K562 (cell line): ENCODE measurements at regions not wholly inside any gene's neighbourhood (a gene's known extent, or its start where the extent isn't known, plus 50 kb on each side); places are given as distances from the start of the nearest gene placed in this dataset.

Experiments
- ATAC-seq: fragments of 200-7000 bp; cut with Tn5 transposase; 3 replicates; pipeline ENCODE4 v1.9.1; 2020; ENCODE audit warnings: moderate library complexity
- BruUV-seq: library from RNA; stranded (reverse); fragments of 400-500 nt; replicated peaks from 2 replicates; lab custom pipeline; 2021; lab: Mats Ljungman, UMichigan
- CTCF ChIA-PET: fragments of 300-600 bp; formaldehyde crosslinking; extraction: SDS; loops from one replicate; lab custom pipeline; 2021; ENCODE audit warnings: low intra/inter-chr PET ratio; lab: Yijun Ruan, JAX
- POLR2A ChIA-PET: fragments of 300-600, 350-650 bp; sonication (Branson Sonifier 250); formaldehyde crosslinking; extraction: SDS; loops from one replicate; lab custom pipeline; 2021; ENCODE audit warnings: antibody characterized with exemption, inconsistent platforms; lab: Yijun Ruan, JAX
- DNase-seq, 4 experiments: peaks; one replicate each; pipeline versions ENCODE4 v3.0.0 to v3.0.0-alpha.2; 2011 to 2018; ENCODE audit warnings: low spot score in 3 of 4, mixed read lengths in 3 of 4; ENCODE audit errors: extremely low read depth in 1 of 4
- FAIRE-seq: peaks from 2 replicates; lab custom pipeline; 2011; peaks lifted over from hg19 to GRCh38; lab: Jason Lieb, UNC
- H2AFZ ChIP-seq: 2 replicates; pipeline ENCODE4 v1.6.0; 2011; ENCODE audit warnings: low read depth, low read length, control low read depth, inconsistent platforms
- H3K27ac ChIP-seq: fragments of 200-600 bp; 3 replicates; pipeline ENCODE4 v1.8.0; 2011; ENCODE audit warnings: low read depth, mild to moderate bottlenecking, control low read depth, inconsistent platforms, low read length, moderate library complexity, mixed read lengths; ENCODE audit errors: extremely low read depth
- H3K27me3 ChIP-seq, 2 experiments: fragments of 300-600 bp in 1 of 2; 2 replicates in 1 of 2; 3 replicates in 1 of 2; pipeline versions ENCODE4 v1.6.0 to v1.8.0; 2011; ENCODE audit warnings: inconsistent platforms in 2 of 2, low read length in 2 of 2, mild to moderate bottlenecking in 1 of 2, mixed read lengths in 1 of 2, moderate library complexity in 1 of 2; ENCODE audit not compliant: control insufficient read depth in 2 of 2, insufficient read depth in 2 of 2
- H3K36me3 ChIP-seq: fragments of 300-600 bp; 3 replicates; pipeline ENCODE4 v1.8.0; 2011; ENCODE audit warnings: mild to moderate bottlenecking, low read length, inconsistent platforms; ENCODE audit not compliant: control insufficient read depth, insufficient read depth
- H3K4me1 ChIP-seq, 2 experiments: fragments of 200-600 bp in 1 of 2; replicated peaks in 1 of 2; 2 replicates in 1 of 2; 3 replicates in 1 of 2; pipeline versions ENCODE4 v1.5.1 to v1.8.0; 2011; ENCODE audit warnings: inconsistent platforms in 2 of 2, low read length in 2 of 2, mild to moderate bottlenecking in 1 of 2, mixed read lengths in 1 of 2, moderate library complexity in 1 of 2; ENCODE audit not compliant: control insufficient read depth in 2 of 2, insufficient read depth in 2 of 2
- H3K4me2 ChIP-seq: 2 replicates; pipeline ENCODE4 v1.6.1; 2011; ENCODE audit warnings: low read length, control low read depth, inconsistent platforms, mixed read lengths; ENCODE audit not compliant: insufficient read depth
- H3K4me3 ChIP-seq: fragments of 200-600 bp; sonication (generic), shearing (Covaris generic); 2 replicates; pipeline ENCODE4 v1.5.1; 2016; ENCODE audit warnings: control low read depth, inconsistent platforms
- H3K79me2 ChIP-seq: fragments of 200-600 bp; 3 replicates; pipeline ENCODE4 v1.8.0; 2011; ENCODE audit warnings: low read length, inconsistent platforms; ENCODE audit not compliant: control insufficient read depth, insufficient read depth
- H3K9ac ChIP-seq, 2 experiments: 2 replicates each; pipeline versions ENCODE4 v1.6.0 to v1.6.1; 2011; ENCODE audit warnings: low read depth in 2 of 2, low read length in 2 of 2, control low read depth in 1 of 2, inconsistent platforms in 1 of 2, mild to moderate bottlenecking in 1 of 2, mixed read lengths in 1 of 2; ENCODE audit not compliant: insufficient read depth in 1 of 2
- H3K9me1 ChIP-seq: one replicate; pipeline ENCODE4 v1.6.0; 2011; ENCODE audit warnings: inconsistent platforms, mild to moderate bottlenecking, low read length, moderate library complexity; ENCODE audit not compliant: control insufficient read depth, insufficient read depth
- H3K9me3 ChIP-seq: replicated peaks from 2 replicates; pipeline ENCODE4 v1.5.1; 2011; ENCODE audit warnings: low read depth, low read length, inconsistent platforms; ENCODE audit not compliant: control insufficient read depth, insufficient read depth
- H4K20me1 ChIP-seq: replicated peaks from 2 replicates; pipeline ENCODE4 v1.6.1; 2011; ENCODE audit warnings: low read length, inconsistent platforms, mixed read lengths; ENCODE audit not compliant: control insufficient read depth, insufficient read depth
- ATF7 ChIP-seq: fragments of 450-650 bp; IDR thresholded peaks from 2 replicates; pipeline ENCODE4 v1.7.1; 2014; ENCODE audit warnings: mild to moderate bottlenecking, moderate library complexity
- CBX1 ChIP-seq: sonication (generic); IDR thresholded peaks from 2 replicates; pipeline ENCODE4 v1.6.1; 2016; ENCODE audit warnings: antibody characterized with exemption, low read depth, mild to moderate bottlenecking
- E2F1 ChIP-seq: sonication (generic); formaldehyde crosslinking; IDR thresholded peaks from 2 replicates; pipeline ENCODE4 v1.8.1; 2023; ENCODE audit warnings: mild to moderate bottlenecking, missing genetic modification reagents, moderate library complexity
- RBM34 ChIP-seq: fragments of 200-400 bp; formaldehyde crosslinking; IDR thresholded peaks from 2 replicates; pipeline ENCODE4 v1.6.1; 2018; ENCODE audit warnings: low read length, borderline replicate concordance; ENCODE audit not compliant: insufficient read depth
- ZNF445 ChIP-seq: fragments of 250-450 bp; sonication (Bioruptor Pico); IDR thresholded peaks from 2 replicates; pipeline ENCODE4 v1.4.0; 2020; ENCODE audit warnings: low read depth, mild to moderate bottlenecking, moderate library complexity
- WGBS: fragments of 100-300 bp; shearing (Covaris generic); methylation state at CpG from one replicate; pipeline ENCODE4 v1.1.6; 2016; ENCODE audit warnings: low coverage, mixed read lengths; ENCODE audit not compliant: insufficient coverage; ENCODE audit errors: missing lambda C conversion rate; 5-methylcytosine and 5-hydroxymethylcytosine counted together
- in situ Hi-C: fragments of 300-500 bp; cut with MboI; formaldehyde crosslinking; loops from 4 replicates; pipeline ENCODE4 v1.15.0; 2018; ENCODE audit warnings: inconsistent platforms, mixed read lengths
- intact Hi-C: fragments of 100-400 bp; cut with micrococcal nuclease; formaldehyde crosslinking; loops from 2 replicates; pipeline ENCODE4 v1.14.2; 2022

DNA sequence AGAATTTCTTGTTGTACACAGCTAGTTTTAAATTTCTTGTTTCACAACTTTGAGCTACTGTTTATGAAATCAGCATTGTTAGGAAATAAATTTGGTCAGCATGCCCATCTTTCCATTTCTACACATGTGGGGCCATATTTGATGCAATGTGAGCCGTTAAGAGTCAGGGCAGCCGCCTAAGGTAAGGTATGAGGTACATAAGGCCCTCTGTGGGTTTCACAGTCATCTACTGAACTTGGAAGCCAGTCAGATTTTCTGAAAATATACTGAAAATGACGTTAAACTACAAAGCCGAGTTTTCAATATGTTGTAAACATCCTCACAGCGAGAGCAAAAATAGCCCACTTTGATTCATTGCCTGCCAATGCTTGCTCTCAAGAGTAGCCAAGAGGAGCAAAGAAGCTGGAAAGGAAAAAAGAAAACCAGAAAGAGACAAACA, 94.7 kb upstream of the PDZRN3 start:
- TF ChIP-seq ATF7 (no peak), ZNF445 (CRISPR knock-in tag) (no peak), RBM34 (no peak), E2F1 (CRISPR knock-in tag) (no peak), CBX1 (no peak)
- no peak for FAIRE-seq
- in situ Hi-C loops, result no loop called here
- POLR2A ChIA-PET, result no interaction called here
- Histone ChIP-seq H3K27me3 (no peaks in the 10 kb centered on the region), H2AFZ (no peak overlapping the region), H3K36me3 (no peaks in the 10 kb centered on the region), H3K4me2 (no peak overlapping the region), H3K4me3 (no peak overlapping the region), H3K9ac (no peak overlapping the region), H3K79me2 (no peaks in the 10 kb centered on the region), H3K9me3 (no peaks in the 10 kb centered on the region), H3K4me1 (no peaks in the 10 kb centered on the region), H4K20me1 (no peaks in the 10 kb centered on the region), H3K9me1 (no peaks in the 10 kb centered on the region), H3K27ac (no peak overlapping the region)
- DNase-seq, result no peak
- CTCF ChIA-PET, result no interaction called here
- BruUV-seq, result no TSS peak
- WGBS, result 0% methylated on average over 5 of the region's 5 CpGs
- ATAC-seq, result no peak
- intact Hi-C loops, result no loop called here
